ENCODE measurements at regions not wholly inside any gene's neighbourhood (a gene's known extent, or its start where the extent isn't known, plus 50 kb on each side); places are given as distances from the start of the nearest gene placed in this dataset.

DNA sequence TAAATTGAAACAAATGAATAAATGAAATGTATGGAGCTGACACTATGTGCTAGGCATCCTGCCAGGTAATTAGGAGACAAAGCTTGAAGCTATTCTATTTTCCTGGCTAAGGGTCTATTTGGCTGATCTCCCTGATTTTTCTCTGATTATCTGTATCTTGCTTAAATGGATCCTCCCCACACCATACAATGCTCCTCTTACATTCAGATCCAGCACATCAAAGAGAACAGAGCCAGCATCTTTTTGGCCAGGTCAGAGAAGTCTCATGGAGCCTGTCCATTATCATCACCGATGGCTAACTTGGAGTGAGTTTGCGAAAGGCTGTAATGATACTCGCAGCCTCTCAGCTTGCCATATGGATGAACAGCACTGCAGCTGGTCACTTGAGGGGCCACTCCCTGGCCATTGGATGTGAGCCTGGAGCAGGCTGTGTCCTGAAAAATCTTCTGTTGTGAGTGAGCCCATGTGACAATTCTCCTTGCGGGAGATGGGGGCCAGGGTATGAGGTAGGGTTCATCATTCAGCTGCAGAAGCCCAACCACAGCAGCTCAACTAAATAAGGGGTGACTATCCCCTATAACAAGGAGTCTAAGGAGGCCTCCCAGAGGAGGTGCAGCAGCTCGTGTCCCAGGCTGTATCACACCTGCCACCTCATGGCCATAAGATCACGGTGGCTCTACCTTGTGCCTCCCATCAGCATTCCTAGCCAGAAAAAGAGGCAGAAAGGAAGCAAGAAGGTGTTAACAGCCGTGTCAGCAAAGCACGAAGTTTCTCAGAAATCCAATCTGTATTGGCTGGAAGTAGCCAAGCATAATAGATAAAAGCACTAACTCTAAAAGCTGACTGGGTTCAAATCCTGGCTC lies 69.3 kb upstream of the ST8SIA2 start:
- ChIA-PET POLR2A (no interaction called here), CTCF (interaction anchor here (1.5 kb wide), 1 partner anchor 16 kb away, joined by 3 read pairs; no protein-coding TSS in a partner anchor)
- TF ChIP-seq, protein P1, sequence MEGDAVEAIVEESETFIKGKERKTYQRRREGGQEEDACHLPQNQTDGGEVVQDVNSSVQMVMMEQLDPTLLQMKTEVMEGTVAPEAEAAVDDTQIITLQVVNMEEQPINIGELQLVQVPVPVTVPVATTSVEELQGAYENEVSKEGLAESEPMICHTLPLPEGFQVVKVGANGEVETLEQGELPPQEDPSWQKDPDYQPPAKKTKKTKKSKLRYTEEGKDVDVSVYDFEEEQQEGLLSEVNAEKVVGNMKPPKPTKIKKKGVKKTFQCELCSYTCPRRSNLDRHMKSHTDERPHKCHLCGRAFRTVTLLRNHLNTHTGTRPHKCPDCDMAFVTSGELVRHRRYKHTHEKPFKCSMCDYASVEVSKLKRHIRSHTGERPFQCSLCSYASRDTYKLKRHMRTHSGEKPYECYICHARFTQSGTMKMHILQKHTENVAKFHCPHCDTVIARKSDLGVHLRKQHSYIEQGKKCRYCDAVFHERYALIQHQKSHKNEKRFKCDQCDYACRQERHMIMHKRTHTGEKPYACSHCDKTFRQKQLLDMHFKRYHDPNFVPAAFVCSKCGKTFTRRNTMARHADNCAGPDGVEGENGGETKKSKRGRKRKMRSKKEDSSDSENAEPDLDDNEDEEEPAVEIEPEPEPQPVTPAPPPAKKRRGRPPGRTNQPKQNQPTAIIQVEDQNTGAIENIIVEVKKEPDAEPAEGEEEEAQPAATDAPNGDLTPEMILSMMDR (IDR thresholded peaks at IDR 0.05; ENCODE audit: control extremely low read depth, extremely low read depth, low read depth, missing control alignments), result no peak

DNA sequence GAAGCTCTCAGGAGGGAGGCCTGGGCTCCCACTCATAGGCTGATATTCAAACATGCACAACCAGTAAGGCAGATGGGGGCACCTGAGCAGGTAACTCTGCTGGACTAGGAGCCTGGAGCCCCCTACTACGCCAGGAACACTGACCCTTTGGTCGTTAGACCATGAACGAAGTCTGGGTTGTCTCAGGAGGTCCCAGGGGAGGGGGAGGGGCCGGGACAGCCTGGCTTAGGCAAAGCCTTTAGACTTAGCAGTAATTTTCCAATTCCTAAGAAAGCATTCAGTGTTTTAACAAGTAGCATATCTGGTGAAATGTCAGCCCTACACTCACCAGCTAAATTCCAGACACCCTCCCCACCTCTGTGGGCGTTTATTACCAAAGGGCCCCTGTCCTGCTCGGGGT lies 67.4 kb upstream of the ST8SIA2 start:
- CTCF ChIA-PET, result no interaction called here

More for the DNA sequence above, 69.3 kb upstream of the ST8SIA2 start:
- no peak for DNase-seq (ENCODE audit: extremely low spot score)

DNA sequence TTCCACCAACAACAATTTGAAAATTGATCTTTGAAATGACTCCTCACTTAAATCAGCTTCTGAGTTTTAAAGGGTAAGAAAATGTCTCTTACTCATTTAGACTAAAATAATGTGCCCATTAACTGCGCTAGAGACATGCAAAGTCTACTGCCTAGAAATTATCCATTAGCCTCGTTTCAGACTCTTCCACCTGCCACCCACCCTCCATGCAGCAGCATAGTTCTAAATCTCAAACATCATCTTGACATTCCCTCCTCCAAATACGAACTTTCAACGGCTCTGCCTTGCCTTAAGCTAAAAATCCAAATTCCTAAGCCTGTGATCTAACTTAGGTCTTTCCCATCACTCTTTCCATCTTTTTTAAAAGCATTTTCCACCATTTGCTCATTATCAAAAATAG lies 66.6 kb upstream of the ST8SIA2 start:
- TF ChIP-seq, protein P1 (IDR thresholded peaks at IDR 0.05; ENCODE audit: control extremely low read depth, extremely low read depth, low read depth, missing control alignments), result no peak
- ChIA-PET CTCF (interaction anchor here (1.0 to 1.2 kb wide), 2 partner anchors 9 to 22 kb away, joined by 3 read pairs; no protein-coding TSS in a partner anchor), POLR2A (no interaction called here)
- no peak for DNase-seq (ENCODE audit: extremely low spot score)

More for the DNA sequence above, 67.4 kb upstream of the ST8SIA2 start:
- no peak for DNase-seq (ENCODE audit: extremely low spot score)
- POLR2A ChIA-PET, result no interaction called here
- TF ChIP-seq, protein P1 (IDR thresholded peaks at IDR 0.05; ENCODE audit: control extremely low read depth, extremely low read depth, low read depth, missing control alignments), result no peak

DNA sequence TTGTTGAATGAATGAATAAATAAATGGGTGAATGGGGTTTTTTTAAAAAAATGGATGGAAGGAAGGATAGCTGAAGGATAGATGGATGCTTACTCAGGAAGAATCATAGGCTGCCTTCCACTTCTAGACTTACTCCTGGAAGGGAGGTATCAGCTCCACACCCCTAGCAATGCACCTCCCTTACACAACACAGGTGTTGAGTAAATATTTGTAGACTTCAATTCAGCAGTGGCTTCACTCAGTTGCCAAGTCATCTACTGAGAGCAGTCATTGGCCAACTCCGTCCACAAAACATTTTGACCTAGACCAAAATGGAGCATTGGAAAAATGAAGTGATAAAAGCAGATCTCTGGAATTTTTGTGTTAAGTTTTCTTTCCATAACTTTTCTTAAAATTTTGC lies 65.5 kb upstream of the ST8SIA2 start:
- no peak for DNase-seq (ENCODE audit: extremely low spot score)

DNA sequence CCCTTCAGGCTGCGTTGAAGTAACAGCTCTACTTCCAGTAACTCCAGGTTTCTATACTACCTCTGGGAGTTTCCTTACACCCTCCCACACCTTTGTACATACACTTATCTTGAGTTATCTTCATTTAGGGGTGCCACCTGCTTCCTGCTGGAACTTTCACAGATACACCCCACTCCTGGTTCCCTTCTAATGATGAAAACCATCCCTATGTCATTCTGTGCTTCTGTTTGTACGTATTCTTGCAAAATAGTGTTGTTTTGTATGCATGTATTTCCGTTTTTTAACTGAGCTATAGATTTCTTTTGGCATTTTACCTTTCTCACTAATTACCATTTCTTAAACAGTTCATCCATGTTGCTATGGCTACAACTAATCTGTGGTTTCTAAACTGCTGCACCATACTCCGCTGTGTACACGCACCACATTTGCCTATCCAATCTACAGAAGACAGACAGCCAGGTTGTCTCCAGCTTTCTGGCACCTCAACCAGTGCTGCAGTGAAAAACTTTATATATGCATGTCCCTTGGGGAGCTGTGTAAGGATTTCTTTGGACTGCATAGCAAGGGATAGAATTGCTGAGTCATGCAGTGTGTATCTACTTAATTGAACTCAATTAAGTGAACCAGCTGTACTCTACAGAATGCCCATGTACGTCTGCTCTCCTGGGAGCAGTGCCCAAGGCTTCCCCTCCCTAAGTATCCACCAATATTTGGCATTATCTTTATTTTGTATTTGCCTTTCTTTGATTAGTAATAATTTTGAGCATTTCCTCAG lies 61.4 kb upstream of the ST8SIA2 start:
- POLR2A ChIA-PET, result no interaction called here
- DNase-seq (ENCODE audit: extremely low spot score), result no peak
- TF ChIP-seq, protein P1 (IDR thresholded peaks at IDR 0.05; ENCODE audit: control extremely low read depth, extremely low read depth, low read depth, missing control alignments), result no peak
- CTCF ChIA-PET, result interaction anchor here (1.1 kb wide), 1 partner anchor 14 kb away, joined by 3 read pairs; no protein-coding TSS in a partner anchor

More for the DNA sequence above, 65.5 kb upstream of the ST8SIA2 start:
- POLR2A ChIA-PET, result no interaction called here
- TF ChIP-seq, protein P1 (IDR thresholded peaks at IDR 0.05; ENCODE audit: control extremely low read depth, extremely low read depth, low read depth, missing control alignments), result no peak
- CTCF ChIA-PET, result no interaction called here

DNA sequence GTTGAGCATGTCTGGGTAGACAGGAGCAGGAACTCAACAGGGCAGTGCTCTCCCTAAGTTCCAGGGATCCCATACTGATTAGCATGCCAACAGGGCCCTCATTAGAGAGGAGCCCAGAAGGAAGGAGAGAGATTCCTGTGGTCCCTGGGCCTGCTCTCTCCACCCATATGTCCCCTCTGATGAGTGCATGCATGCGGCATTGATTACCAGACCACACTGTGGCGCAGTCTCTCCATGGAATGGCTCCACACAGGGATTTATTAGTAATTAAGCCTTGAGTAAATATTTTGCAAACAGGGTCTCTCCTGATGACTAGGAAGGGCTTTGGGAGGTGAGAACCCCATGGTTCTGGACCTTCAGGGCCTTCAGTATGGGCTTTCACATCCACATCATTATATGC lies 60.0 kb upstream of the ST8SIA2 start:
- no peak for DNase-seq (ENCODE audit: extremely low spot score)
- CTCF ChIA-PET, result no interaction called here
- POLR2A ChIA-PET, result no interaction called here
- TF ChIP-seq, protein P1 (IDR thresholded peaks at IDR 0.05; ENCODE audit: control extremely low read depth, extremely low read depth, low read depth, missing control alignments), result no peak
